ENCODE measurements at regions not wholly inside any gene's neighbourhood (a gene's known extent, or its start where the extent isn't known, plus 50 kb on each side); places are given as distances from the start of the nearest gene placed in this dataset.

- CTCF ChIA-PET, result interaction anchor here (1.9 kb wide), 1 partner anchor 10 kb away, joined by 6 read pairs; no protein-coding TSS in a partner anchor
- POLR2A ChIA-PET, result no interaction called here
- TF ChIP-seq CTCF (IDR thresholded peaks at IDR 0.05; ENCODE audit: insufficient read depth, low read length, missing control alignments), result no peak
- no peak for DNase-seq (ENCODE audit: low read depth, low spot score)
- no peak overlapping the region for H3K4me3 ChIP-seq (ENCODE audit: low read depth, low read length)
Observed at GRCh38 chr3:154851644-154852043, 228.5 kb upstream of the MME start.

GRCh38 chr3:154850921-154851320 lies 229.2 kb upstream of the MME start:
- no peak for DNase-seq (ENCODE audit: low read depth, low spot score)
- H3K4me3 ChIP-seq (ENCODE audit: low read depth, low read length), result no peak overlapping the region
- ChIA-PET POLR2A (no interaction called here), CTCF (no interaction called here)
- TF ChIP-seq CTCF (IDR thresholded peaks at IDR 0.05; ENCODE audit: insufficient read depth, low read length, missing control alignments), result no peak

- no peak overlapping the region for H3K4me3 ChIP-seq (ENCODE audit: low read depth, low read length)
- no peak for TF ChIP-seq CTCF (IDR thresholded peaks at IDR 0.05; ENCODE audit: insufficient read depth, low read length, missing control alignments)
- no peak for DNase-seq (ENCODE audit: low read depth, low spot score)
- ChIA-PET CTCF (no interaction called here), POLR2A (no interaction called here)
Observed at GRCh38 chr3:154849408-154849807, 230.7 kb upstream of the MME start.

GRCh38 chr3:154844863-154845262 lies 235.3 kb upstream of the MME start:
- DNase-seq (ENCODE audit: low read depth, low spot score), result no peak
- ChIA-PET CTCF (no interaction called here), POLR2A (no interaction called here)
- H3K4me3 ChIP-seq (ENCODE audit: low read depth, low read length), result no peak overlapping the region
- TF ChIP-seq CTCF (IDR thresholded peaks at IDR 0.05; ENCODE audit: insufficient read depth, low read length, missing control alignments), result no peak

GRCh38 chr3:154843647-154844046 lies 236.5 kb upstream of the MME start:
- no peak overlapping the region for H3K4me3 ChIP-seq (ENCODE audit: low read depth, low read length)
- DNase-seq (ENCODE audit: low read depth, low spot score), result no peak
- ChIA-PET POLR2A (no interaction called here), CTCF (no interaction called here)
- TF ChIP-seq CTCF (IDR thresholded peaks at IDR 0.05; ENCODE audit: insufficient read depth, low read length, missing control alignments), result no peak

GRCh38 chr3:154842536-154842935 lies 237.6 kb upstream of the MME start:
- CTCF ChIA-PET, result no interaction called here

More at GRCh38 chr3:154842536-154842935, 237.6 kb upstream of the MME start:
- POLR2A ChIA-PET, result no interaction called here
- no peak overlapping the region for H3K4me3 ChIP-seq (ENCODE audit: low read depth, low read length)
- DNase-seq (ENCODE audit: low read depth, low spot score), result no peak
- TF ChIP-seq CTCF (IDR thresholded peaks at IDR 0.05; ENCODE audit: insufficient read depth, low read length, missing control alignments), result no peak
